HG03196 (cell line): ENCODE measurements at regions not wholly inside any gene's neighbourhood (a gene's known extent, or its start where the extent isn't known, plus 50 kb on each side); places are given as distances from the start of the nearest gene placed in this dataset.

ENCODE experiments used
- ATAC-seq: cut with Tn5 transposase; IDR thresholded peaks from one replicate; pipeline ENCODE4 v1.9.1; 2021; ENCODE audit not compliant: unreplicated experiment

DNA sequence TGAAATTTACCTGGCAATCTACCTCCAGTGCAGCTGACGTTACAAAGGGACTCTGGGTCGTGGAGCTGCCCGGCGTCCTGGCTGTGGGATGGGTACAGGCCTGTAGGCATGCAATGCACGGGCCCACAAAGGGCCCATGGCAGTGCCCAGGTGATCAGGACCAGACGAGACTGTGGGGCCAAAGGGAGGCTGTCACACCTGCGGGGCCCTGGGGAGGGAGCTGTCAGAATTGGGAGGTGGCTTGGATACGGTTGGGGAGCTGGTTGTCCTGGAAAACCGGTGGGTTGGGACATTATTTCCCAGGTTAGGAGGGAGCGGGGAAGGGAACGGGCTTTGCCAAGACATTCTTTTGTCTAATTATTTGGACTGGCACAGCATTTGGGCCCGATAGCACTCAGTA lies 958.5 kb downstream of the BRD1 start:
- ATAC-seq, result no peak

DNA sequence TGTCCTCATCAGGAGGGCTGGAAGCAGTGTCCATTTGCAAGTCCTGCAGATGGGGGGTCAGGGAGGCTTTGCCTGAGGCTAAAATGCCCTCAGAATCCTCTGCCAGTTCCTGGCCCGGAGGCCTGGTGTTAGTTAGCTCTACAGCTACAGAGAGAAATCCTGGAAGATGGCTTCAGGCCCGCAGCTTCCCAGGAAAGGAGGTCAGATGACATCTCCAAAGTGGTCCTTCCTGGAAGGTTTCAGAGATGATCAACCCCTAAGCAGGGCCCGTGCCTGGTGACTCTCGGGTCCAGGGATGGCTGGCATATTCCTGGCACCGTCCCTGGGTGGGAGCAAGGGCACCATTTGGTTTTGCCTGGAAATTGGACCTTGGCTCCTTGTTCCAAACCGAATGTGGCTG lies 959.1 kb downstream of the BRD1 start:
- no peak for ATAC-seq

DNA sequence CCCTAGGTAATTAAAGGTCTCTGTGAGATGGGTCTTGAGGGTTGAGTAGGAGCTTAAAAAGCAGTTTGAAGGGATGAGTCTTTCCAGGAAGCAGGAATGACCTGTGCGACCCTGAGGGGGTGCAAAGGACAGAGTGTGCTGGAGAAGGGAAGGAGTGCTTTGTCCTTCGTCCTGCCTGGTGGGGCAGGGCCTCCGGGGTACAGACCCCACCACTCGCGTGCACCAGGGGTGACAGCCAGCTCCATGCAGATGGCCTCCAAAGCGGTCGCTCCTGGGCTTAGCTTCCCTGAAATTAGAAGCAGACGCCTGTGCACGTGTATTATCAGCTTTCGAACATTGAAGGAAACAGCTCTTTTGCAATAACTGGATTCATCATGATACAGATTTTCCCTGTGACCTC lies 959.8 kb downstream of the BRD1 start:
- ATAC-seq, result no peak

DNA sequence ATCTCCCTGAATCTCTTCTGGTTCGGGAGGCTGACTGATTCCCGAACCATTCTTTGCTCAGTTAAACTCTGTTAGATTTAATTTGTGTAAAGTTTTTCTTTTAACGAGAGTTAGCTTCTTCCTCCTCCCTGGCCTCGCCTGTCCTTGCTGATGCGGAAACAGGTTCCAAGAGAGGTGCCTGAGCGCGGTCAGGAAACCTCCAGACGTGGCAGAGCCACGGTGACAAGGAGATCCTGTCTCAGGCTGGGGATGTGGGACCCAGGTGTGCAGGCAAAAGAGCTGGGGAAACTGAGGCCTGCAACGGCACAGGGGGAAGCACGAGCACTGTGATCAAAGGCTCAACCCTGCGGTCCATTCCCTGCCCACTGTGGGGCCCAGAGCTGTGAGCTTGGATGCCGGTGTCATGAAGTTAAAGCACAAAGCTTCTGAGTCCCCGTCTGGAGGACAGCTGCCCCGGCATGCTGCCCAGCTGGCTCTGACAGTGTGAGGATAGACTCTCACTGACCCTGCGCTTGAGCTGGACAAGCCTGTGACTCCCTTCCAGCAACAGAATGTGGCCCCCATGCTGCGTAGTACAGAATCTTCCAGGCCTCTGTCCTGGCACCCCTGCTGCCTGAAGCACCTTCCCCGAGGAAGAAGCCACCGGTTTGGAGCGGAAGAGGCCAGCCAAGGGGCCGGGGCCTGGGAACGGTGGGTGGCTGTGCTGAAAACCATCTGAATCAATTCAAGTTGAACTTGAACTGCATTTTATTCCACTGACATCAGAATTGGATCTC lies 960.6 kb downstream of the BRD1 start:
- no peak for ATAC-seq

DNA sequence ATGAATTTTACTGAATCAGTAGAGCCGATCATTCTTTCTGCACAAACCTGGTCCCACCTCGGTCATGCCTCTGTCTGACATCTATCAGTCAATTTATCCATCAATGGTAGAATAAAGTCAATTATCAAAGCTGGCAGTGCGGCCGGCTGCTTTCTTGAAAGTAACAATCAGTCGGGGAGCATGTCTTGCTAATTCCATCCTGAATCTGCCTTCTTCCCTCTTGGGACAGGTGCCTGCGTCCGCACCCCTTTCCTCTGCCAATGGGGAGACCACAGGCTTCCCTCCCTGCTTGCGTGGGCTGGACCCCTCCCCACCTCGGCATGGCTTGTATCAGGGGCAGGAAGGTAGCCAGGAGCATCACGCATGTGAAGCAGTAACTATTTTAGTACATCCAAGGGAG lies 962.9 kb downstream of the BRD1 start:
- no peak for ATAC-seq

- ATAC-seq, result no peak
Observed at GRCh38 chr22:48863965-48864528, 963.6 kb downstream of the BRD1 start.

GRCh38 chr22:48860557-48860956 lies 967.1 kb downstream of the BRD1 start:
- no peak for ATAC-seq

DNA sequence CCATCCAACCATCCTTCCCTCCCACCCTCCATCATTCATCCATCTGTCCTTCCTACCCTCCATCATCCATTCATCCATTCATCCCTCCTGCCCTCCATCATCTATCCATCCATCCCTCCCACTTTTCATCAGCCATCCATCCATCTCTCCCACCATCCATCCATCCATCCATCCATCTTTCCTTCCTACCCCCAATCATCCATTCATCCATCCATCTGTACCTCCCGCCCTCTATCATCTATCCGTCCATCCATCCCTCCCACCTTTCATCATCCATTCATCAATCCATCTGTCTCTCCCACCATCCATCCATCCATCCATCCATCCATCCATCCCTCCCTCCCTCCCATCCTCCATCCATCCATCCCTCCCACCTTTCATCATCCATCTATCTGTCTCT lies 968.8 kb downstream of the BRD1 start:
- ATAC-seq, result no peak

DNA sequence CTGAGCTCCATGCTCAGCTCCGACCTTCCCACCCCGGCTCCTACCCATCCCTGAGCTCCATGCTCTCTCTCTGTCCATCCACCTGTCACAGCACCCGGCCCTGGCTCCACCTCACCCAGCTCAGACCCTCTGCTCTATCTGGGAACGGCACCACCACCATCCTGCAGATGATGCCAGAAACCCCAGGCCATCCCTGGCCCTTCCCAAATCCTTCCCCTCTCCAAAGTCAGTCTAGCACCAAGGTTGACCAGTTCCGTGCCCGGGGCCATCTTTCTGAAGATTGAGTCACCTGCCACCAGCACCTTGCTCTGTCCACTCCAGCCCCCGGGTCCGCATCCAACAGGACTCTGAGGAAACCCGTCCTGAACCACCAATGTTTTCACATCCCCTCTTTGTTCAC lies 969.6 kb downstream of the BRD1 start:
- ATAC-seq, result no peak

DNA sequence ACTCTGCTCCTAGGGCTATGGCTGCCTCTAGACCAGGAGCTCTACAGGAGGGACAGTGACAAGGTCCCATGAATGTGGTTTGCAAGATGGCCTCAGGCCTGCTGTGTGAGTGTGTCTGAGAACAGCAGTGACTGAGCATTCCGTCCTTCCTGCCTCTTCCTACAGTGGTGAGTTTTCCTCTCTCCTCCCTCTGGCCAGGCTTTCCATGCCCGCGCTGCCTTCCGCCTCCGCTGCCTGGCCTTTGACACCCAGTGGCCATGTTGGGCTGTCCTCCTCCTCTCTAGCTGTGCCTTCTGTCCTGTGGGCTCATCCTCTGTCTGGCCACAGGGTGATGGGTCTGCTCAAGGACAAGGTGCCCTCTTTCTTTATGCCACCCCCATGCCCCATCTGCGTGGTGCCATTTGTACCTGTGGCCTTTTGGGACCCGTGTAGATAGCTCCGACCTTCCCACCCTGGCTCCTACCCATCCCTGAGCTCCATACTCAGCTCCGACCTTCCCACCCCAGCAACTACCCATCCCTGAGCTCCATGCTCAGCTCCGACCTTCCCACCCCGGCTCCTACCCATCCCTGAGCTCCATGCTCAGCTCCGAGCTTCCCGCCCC lies 970.4 kb downstream of the BRD1 start:
- ATAC-seq, result no peak

- ATAC-seq, result no peak
Observed at GRCh38 chr22:48856308-48856615, 971.4 kb downstream of the BRD1 start.

GRCh38 chr22:48855593-48856307 lies 971.9 kb downstream of the BRD1 start:
- ATAC-seq, result no peak

- no peak for ATAC-seq
Observed at GRCh38 chr22:48855013-48855412, 972.7 kb downstream of the BRD1 start.

DNA sequence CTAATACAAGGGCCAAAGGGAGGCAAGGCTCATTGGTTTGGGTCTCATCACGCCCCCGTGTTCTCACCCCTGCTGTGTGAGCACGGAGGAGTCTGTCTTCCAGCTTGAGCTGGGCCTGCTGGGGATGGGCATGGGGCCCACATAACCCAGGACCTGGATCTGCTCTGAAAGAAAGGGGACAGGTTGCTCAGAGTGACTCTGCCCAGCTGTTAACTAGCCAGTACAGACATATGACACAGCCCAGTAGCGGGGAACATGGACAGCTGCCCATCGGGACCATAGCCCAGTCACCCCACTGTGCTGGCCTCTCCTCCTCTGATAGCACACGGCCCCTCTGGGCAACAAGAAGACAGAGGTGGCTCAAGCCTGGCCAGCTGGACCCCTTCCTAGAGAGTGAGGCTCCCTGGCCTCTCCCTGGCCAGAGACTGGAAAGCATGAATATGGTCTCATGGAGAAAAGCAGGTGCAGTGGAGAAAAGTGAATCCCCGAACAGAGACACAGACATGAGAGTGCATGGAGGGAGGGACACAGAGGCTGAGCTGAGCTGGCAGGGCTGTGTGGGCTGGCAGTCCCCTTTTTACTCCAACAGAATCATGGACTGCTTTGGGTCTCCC lies 973.9 kb downstream of the BRD1 start:
- no peak for ATAC-seq

DNA sequence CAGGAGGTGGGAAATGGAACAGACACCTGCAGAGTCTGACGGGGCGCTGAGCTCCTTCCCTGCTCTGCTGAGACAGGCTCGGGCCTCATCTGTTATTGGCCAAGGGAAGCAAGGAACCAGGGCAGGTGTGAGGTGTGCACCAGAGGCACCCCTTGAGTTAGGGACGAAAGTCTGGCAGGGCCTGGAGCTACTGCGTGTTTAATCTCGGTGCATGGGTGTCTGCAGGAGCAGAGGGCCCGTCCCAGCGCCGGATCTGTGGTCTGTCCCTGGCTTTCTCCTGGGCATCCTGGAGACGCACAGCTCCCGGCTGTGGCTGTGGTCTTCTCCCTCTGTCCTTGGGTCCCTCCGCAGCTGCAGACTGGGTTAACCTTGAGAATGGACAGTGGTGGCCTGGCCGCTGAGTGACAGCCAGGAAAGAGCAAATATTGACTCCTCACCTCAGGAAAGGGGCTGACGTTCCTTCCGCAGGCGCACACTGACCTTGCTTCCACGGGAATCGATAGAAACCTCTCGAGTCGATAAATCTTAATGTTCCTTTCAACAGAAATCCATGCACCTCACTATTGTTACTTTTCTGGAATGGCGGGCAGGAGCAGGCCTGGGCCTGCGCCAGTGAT lies 975.6 kb downstream of the BRD1 start:
- ATAC-seq, result no peak

DNA sequence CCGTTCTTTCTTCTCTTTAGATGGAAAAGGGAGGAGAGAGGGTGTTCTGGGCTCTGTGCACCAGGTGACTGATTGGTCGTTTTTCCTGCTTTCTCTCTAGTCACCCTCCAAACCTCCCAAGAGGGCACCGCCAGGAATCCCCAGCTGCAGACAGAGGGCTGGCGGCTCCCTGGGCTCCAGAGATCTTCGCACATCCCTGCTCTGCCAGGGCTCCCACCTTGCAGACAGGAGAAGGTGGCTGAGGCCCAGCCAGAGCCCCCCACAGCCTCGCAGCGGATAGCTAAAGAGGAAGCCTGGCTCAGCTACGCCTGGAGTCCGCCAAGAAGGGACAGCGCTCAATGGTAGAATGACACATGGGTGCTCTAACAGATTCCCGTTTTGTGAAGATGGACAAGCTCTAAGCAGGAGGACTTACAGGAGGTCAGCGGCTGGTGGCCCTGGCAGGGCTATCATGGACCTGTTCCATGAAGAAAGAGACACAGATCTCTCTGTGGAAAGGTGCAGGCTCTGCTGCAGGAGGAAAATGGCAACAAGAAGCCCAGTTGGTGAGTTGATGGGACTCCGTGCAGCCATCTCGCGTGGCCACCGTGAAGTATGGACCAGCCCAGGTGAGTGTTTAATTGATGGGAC lies 976.9 kb downstream of the BRD1 start:
- ATAC-seq, result no peak

DNA sequence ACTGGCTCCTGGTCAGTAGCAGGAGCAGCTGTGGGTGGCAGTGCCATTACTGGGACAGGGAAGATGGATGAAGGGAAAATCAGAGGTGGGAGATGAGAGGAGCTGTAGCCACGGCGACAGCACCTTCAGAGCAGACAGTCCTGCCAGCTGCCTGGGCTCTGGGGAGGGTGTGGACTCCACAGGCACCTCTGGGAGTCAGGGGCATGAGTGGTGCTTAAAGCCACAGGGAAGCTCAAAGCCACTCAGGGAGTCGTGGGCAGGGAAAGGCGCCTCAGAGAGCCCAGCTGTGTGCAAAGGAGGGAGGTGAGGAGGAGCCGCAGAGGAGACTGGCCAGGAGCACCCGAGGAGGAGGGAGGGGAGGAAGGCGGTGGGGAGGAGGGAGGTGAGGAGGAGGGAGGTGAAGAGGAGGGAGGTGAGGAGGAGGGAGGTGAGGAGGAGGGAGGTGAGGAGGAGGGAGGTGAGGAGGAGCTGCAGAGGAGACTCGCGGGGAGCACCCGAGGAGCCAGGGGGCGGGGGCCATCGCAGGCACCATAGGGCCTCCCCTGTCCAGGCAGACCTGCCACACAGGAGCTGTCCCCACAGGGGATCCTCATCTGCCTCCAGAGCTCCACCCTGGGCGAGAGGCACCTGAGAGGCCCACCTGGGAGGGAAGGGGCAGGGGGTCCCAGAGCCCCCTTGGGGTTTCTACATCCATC lies 977.6 kb downstream of the BRD1 start:
- no peak for ATAC-seq

DNA sequence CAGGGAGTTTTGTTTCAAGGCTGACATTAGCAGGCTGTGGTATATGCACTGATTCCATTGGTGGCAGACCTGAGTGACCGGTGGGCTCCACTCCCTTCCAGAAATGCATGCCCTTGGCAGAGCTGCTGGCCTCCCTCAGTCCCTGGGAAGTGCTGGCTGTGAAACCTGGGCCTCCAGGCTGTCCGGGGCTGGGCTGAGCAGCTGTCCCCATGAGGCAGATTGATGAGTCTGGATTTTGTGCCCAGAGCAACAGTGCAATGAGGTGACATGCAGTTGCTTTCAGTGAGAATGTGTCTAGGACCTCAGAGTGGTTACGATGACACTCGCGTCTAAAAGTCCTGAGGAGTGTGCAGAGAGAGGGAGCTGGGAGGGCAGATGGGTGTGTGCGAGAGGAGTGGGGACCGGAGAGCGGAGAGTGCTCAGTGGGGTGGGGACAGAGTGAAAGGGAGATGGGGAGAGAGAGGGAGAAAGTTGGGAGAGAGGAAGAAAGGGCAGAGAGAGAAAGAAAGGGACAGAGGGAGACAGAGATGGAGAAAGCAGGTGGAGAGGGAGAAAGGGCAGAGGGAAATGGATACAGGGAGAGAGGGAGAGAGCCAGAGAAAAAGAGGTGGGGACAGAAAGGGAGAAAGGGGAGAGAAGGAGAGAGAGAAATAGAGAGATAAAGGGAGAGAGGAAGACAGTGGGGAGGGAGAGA lies 978.3 kb downstream of the BRD1 start:
- ATAC-seq, result no peak

DNA sequence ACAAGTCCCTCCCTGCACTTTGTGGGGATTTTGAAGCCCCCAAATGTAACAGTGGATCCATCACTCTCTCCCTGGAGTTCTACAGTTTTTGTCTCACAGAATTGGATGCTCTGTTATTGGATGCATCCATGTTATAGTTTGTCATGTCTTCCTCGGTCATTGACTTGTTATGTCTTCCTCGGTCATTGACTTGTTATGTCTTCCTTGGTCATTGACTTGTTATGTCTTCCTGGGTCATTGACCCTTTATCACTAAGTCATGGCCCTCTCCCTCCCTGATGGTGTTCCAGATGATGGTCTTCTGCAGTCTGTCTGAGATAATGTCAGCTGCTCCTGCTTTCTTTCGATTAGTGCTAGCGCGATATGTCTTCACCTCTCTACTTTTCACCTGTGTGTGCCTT lies 981.5 kb downstream of the BRD1 start:
- ATAC-seq, result no peak
